Left forelimb (tissue), 1 donor: ENCODE measurements at regions not wholly inside any gene's neighbourhood (a gene's known extent, or its start where the extent isn't known, plus 50 kb on each side); places are given as distances from the start of the nearest gene placed in this dataset.

Source experiments
- DNase-seq: peaks from one replicate; pipeline ENCODE4 v3.0.0-alpha.2; 2018; ENCODE audit warnings: low spot score

DNA sequence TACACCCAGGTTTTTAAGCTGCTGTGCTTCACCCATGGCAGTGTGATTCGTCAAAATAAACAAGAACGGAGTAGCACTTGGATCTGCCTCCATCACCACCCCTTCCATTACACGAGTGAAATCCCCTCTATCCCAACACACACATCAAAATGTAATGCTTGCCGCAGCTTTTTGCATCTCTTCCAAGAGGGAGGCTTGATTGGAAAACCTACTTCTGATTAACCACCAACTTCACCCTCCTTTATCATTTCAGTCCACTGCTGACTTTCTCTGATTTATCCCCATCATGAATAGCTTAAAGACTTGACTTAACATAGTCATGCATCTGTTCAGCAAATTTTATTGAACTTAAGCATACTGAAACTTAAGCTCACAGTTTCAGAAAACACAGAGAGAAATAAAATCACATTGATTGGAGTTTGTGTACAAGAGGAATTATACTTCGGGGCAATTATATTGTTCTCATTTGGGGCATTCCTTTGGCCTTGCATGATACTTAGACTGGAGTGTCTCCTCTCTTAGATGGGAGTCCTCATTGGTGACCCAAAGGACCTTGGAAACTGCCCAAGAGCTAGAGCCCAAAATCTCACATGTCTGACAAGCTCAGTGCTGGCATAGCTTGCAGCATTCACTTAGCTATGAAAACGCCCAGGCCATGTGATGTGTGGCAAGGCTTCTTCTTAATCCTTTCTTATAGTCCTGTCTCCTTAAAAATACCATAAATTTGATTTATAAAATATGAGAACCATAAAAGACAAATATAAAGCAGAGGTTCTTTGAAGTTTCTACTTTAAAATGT is 124.3 kb upstream of the UMPS start:
- DNase-seq: no peak

DNA sequence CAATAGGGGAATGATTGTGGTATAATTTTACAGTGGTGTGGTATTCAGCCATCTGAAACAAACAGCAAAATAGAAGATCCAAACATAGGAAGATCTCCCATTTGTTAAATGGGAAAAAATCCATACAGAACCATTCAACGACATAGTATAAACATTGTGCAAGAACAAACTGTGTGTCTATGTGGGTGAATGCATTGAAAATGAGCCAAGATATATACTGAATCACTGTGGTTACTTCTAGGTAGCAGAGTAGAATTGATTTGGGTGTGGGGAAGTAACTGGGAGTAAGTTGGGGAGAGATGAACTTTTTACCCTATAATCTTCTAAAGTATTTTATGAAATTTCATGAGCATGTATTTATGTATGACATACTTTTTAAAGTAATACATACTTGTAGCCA is 123.1 kb upstream of the UMPS start:
- no peak for DNase-seq

DNA sequence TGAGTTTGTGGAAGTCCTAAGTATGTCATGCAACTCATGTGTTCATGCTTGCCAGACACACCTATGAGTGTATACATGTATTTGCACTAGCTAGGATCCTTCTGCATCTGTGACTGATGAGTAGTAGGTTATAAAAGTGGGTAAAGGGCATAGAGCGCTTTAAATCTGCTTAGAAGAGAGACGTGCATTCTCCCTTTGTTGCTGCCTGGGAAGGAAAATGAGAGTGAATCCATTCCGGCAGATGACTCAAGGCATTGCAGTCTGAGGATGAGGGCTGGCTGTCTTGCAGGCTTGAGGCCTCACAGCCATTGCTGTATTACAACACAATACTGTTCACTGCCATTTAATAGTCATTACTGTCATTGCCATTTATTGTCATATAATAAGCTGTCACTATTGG is 120.8 kb upstream of the UMPS start:
- no peak for DNase-seq

DNA sequence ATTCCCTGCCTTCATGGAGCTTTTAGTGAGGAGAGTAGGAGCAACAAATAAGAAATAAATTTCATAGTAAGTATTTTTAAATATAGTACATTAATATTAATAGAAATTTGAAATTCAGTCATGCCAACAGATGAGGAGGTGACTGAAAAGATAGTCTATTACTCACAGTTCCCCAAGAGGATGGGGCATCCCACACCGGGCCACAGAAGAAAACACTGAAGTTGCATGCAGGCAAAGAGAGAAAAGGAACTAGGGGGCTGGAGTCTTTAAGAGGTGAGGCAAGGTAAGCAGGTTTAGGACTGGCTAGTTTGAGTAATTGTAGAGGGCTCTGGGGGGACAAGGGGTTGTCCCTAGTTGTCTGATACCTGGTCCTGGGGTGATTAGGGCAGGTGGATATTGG is 120.1 kb upstream of the UMPS start:
- no peak for DNase-seq

DNA sequence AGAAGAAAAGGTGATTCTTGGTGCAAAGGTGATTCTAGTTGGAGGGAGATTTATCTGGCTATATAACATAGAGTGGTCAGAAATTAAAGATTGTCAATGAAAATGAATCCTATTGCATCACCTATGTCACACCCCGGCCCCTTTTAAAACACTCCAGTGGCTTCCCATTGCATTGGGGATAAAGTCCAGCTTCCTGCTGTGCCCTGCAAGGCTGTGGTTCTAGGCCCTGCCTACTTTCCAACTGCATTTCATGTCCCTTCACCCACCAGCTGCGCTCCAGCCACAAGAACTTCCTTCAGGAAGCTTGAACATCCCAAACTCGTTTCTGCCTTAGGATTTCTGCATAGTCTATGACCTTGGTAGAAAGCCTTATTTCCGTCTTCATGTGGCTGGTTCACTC is 118.7 kb upstream of the UMPS start:
- no peak for DNase-seq

DNA sequence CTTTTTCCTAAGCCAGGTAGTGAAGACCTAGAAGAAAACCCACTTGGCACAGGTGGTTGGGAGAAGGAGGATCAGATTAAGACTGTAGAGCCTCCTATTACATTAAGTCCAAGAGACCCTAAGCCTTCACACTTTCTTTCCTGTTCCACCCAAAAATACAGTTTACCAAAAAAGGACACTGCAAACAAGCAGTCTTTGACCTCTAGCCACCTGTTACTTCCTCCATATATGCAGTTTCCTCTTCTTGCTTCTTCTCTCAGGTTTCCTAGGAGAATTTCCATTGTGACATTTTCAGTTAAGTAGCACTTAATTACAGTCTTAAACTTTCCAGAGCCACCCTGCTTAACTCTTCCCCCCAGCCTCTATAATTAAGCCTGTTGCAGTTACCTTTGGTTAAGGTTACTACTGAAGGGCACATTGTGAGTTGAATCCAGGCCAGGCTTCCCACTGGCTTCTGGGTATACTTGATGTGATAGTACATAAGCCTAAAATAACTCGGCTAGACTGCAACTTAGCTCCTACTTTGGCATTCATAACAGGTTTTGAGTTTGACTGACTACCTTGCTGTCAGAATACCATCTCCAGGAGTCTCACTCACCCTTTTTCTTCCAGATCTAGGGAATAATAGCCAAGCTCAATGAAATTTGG is 114.2 kb upstream of the UMPS start:
- no peak for DNase-seq

DNA sequence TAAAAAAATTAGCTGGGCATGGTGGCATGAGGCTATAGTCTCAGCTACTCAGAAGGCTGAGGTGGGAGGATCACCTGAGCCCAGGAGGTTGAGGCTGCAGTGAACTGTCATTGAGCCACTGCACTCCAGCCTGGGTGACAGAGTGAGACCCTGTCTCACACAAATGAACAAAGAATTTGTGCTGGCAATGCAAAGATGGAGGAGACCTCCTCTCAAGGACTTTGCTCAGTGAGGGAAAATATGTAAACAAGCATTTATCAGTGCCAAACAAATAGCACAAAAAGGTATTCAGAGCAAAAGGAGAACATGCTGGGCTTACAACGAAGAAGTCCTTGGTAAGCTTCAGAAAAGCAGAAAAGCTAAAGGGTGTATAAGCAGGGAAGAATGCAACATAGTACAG is 113.1 kb upstream of the UMPS start:
- no peak for DNase-seq

DNA sequence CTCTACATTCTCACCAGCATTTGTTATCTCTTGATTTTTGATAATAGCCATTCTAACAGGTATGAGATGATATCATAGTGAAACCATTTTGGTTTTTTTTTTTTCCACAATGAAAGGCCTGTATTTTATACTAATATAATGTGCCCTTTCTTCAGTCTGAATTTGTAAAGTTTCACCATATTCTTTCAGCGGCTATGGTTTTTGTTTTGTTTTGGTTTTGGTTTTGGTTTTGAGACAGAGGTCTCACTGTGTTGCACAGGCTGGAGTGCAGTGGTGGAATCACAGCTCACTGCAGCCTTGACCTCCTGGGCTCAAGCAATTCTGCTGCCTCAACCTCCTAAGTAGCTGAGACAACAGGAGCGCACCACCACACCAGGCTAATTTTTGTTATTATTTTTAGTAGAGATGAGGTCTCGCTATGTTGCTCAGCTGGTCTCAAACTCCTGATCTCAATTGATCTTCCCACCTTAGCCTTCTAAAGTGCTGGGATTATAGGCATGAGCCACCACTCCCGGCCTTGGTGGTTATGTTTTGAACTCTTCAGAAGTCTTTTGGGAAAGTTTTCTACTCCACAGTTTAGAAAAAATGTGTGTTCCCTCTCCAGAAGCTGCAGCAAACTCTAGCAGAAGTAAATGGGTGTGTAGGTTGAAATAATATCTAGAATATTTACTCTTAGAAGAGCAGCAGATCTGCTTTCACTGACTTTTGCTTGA is 110.2 kb upstream of the UMPS start:
- DNase-seq: no peak

DNA sequence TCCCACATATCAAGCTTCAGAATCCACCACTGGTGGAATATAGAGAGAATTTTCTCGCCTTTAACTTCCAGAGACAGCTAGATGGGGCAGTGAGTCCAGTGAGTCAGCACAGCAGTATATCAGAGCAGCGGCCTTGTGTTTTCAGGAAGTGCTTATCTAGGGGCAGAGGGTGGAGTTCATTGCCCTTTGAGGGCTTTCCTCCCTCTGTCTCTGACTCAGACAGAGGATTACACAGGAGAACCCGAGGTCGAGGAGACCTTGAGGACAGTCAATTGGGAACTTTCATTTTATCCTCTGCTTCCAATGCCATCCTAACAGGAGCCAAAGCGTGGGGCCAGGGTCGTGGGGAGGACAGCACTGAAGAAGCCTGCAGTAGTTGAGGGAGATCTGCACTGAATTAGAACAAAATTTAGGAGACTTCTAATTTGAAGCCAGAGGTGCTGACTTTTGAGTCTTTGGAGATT is 109.6 kb upstream of the UMPS start:
- DNase-seq: no peak

DNA sequence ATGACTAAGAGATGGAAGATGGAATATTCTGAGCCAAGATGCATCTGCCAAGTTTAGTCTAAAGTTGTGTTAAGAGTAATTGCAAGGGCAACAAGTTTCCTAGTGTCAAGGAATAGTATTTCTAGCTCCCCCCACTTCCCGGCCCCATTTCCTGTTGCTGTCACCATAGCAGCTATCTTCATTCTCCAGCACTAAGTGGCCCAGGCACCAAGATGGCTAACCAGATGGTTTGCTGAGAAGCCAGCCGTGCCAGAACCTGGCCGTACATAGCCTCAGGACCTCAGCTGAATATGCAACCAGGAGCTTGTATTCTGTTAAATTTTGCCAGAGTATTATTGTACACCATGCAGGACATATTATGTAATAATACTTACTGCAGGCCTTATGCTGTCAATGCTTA is 108.8 kb upstream of the UMPS start:
- no peak for DNase-seq

DNA sequence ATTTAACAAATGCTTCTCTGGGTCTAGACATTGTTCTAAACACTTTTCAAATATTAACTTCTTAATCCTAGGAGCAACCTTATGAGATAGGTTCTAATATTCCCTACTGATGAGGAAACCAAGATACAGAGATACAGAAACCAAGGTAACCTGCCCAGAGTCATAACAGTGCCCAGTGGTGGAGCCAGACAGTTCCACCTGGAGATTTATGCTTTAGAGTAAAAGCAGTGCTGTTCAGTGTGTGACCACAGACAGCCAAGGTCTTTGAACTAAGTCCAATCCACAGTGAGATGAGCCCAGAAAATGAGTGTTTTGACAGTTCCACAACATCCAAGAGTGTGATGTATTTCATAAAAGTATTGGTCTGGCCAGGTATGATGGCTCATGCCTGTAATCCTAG is 105.2 kb upstream of the UMPS start:
- no peak for DNase-seq

DNA sequence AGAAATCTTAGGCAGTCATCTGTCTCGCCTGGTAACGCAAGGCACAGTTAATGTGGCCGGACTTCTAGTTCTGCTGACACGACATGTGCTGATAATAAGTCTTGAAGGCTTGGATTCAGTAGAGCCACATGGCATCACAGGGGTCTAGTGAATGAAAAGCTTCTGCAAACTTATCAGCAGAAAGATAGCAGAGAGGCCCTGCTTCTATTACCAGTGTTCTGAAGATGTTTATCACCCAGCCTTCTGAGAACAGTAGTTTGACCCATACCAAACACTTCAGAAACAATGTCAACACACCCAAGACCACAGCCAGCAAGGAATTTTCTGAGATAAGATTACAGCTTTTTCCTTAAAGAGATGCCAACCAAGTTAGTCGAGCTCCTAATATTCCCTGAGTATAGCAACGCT is 102.7 kb upstream of the UMPS start:
- no peak for DNase-seq

DNA sequence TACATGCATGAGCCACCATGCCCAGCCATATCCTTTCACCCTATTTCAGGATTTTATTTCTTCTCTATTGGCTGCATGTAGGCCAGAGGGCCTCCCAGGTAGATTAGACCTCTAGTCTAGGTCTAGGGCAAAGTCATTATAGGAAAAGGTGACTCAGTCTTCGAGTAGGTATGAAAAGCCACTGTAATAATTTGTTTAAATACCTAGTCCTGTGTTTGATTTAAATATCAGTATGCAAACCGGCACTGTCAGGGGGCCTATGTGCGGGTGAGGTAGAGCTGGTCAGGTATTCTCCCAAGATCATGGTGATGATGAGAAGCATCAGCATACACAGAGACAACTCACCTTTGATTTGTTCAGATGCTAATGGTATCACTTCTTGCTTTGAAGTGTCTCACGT is 101.4 kb upstream of the UMPS start:
- DNase-seq: no peak

DNA sequence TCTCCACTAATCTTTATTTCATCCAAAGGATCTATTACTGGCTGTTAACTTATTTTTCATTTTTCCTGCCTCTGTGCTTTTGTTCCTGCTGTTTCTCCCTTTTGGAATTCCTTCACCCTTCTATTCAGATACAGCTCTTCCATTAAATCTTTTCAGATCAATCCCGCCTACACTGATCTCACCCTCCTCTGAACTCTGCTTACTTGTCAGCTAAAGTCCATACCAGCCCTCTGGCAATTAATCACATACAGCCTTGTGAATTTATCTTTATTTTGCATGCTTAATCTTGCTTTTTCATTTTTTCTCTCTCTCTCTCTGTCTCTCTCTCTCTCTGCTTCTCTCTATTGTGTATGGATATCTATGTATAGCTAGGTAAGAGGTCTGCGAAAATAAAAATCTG is 100.8 kb upstream of the UMPS start:
- DNase-seq: no peak

DNA sequence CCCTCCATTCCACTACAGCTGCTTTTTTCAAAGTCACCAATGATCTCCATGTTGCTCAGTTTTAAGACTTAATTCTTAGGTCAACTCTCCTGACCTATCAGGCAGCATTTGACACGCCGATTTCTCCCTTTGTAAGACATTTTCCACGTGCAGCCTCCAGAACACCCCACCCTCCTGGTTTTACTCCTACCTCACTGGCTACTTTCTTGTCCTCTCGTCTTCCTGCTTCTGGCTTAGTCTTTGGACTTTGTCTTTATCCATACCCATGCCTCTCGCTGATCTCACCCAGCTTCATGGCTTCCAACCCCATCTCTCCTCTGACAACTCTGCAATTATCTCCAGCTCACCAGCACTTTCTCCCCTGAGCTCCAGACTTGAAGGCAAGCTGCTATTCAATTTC is 99.3 kb upstream of the UMPS start:
- DNase-seq: no peak

DNA sequence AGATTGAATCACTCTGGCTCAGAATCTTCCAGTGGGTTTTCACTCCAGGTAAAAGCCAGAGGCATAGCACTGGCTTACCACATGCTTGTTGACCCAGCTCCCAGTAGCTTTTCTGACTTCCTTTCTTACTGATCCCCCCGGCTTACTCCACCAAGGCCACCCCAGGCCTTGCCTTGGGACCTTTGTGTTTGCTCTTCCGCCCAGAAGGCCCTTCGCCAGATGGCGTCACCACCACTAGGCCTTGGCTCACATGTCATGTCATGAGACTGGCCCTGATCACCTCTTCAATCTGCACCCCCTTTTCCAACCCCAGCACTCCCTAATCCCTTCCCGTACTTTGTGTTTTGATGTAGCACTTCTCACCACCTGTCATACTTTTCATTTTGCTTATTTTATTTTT is 98.5 kb upstream of the UMPS start:
- DNase-seq: no peak

DNA sequence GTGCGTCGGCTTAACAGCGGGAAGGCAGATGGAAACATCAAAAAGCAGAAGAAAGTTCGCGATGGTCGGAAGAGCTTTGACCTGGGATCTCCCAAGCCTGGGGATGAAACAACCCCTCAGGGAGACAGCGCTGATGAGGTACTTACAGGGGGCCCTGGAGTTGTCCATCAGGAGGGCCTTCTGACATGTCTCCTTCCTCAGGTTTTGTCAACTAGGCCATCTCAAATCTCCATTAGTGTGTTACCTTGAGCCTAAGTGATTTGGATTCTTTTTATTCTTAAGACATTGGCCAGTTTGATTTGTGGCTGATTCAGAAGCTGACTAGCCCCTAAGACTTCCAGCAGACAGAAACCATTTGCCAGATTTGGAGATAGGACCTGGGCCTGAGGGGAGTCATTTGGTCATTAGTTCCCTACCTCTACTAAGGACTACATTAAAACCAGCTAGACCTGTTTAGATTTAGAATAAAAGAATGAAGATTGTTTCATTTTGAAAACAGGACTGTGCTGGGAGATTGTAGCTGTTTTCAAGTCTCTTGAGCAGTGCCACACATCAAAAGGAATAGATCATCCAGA is 97.6 kb upstream of the UMPS start:
- no peak for DNase-seq

DNA sequence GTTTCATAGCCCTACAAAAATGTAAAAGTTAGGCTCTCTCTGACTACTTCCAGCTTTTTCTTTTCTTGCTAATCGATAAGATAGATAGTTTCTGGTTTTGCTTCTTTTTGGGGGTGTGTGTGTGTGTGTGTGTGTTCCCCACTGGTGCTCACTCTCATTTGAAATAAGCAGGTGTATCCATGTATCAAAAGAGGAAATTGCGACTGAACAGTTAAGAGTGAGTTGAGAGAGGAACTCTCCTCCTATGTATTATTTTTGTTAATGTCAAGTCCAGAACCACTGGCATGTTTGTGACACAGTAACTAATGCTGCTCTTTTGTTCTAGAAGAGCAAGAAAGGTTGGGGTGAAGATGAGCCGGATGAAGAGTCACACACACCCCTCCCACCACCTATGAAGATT is 96.7 kb upstream of the UMPS start:
- no peak for DNase-seq

DNA sequence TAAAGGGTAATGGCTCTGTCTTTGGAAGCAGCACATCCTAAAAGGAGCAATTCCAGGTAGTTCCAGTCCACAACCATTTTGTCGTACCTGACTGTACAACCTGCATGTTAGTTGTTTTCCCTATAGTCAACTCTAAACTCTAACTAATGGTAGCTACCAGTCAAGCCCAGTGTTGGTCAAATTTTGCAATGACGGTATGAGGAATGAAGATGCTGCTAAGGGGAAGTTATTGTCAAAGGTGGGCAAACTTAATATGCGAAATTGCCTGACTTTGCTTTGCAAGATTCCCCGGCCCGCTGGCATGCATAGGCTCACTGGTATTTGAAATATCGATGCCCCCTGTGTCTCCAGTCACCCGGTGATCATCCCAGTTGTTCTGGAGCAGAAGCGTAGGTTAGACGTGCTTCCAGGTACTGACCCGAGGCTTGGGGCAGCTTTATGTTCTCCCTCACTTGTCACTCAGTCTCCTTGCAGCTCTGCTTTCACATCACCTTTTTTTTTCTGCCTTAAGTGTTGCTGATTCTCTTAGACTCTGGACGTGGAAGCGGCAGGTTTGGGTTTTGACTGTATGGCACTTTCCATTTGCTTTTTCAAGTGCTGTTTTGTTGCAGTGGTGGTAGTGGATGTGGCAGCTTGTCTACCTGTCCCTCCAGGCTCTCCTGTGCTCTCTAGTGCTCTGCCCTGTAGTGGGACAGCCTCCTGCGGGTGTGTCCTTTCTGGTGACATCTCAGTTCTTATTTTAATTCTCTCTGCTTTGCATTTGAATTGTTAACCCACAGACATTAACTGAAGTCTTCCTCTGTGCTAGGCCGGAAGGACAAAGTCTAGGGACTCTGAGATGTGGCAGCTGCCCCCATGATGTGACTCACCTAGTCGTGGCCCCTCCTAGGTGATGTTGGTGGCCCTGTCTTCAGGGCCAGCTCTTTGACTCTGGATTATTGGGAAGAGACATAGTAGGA is 95.8 kb upstream of the UMPS start:
- no peak for DNase-seq

DNA sequence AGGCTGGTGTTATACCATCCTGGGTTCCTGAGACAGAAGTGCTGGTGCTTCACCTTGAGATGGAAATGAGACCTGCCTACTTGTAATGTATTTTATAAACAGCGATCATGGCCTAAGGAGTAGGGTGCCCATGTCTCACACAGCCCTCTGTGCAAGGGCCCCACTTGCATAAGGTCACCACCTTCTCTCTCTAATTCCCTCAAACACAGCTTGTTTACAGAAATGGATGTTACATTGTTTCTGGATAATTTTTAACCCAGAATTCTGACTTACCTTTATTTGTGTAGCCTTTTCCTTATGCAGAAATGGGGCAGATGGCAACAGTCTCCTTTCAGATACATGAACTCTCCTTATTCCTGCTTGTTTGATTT is 95.1 kb upstream of the UMPS start:
- no peak for DNase-seq

DNA sequence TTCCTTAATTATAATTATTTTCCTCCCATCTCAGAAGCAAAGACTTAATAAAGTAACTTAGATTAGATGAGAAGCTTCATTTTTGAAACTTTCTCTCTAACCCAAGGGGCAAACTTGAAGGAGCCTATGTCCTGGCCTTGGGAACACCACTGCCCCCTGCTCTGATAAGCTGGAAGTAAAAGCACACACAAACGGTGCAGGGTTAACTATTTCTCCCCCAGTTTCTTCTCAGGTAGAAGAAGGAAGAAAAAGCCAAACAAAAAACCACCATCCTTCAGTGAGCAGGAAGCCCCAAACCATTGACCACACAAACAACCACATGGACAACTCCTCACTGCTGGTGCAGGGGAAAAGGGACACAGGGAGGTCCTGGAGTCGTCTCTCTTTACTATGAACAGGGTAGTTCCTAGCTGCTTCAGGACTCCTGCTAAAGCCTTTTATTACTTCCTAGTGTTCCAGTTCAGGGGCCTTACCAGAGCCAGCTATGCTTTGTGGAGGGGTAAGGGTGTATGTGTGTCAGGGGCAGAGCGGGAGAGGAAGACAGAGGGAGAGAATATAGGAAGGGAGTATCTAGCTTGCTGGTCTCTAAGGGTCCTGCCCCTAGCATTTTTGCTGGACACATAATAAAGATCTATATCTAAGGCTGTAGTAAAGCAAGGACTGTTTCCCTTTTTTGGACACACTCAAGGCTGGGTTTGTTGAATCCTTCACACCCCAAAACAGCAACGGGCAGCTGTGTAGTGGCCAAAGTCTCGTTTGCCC is 94.0 kb upstream of the UMPS start:
- no peak for DNase-seq
